Osteoblast (primary cell): ENCODE measurements at regions not wholly inside any gene's neighbourhood (a gene's known extent, or its start where the extent isn't known, plus 50 kb on each side); places are given as distances from the start of the nearest gene placed in this dataset.
A peak's percentile ranks its signal among the peaks of the same experiment; 100 is the strongest.
"Not testable (repeated sequence)": the region's sequence is repeated elsewhere in the genome, so short reads cannot be mapped to it uniquely, and the experiment has no call there.

Source experiments
- DNase-seq: peaks from one replicate; pipeline ENCODE4 v3.0.0; 2011; ENCODE audit warnings: low spot score, mixed read lengths; ENCODE audit not compliant: insufficient read length; ENCODE audit errors: missing footprints
- H2AFZ ChIP-seq: 2 replicates; pipeline ENCODE4 v1.6.0; 2011; ENCODE audit warnings: mild to moderate bottlenecking, low read length
- H3K27ac ChIP-seq: 2 replicates; pipeline ENCODE4 v1.5.1; 2011; ENCODE audit warnings: mild to moderate bottlenecking, low read depth, low read length, moderate library complexity
- H3K27me3 ChIP-seq: 2 replicates; pipeline ENCODE4 v1.6.0; 2012; ENCODE audit warnings: mild to moderate bottlenecking, control low read depth, inconsistent platforms, low read length, moderate library complexity; ENCODE audit not compliant: insufficient read depth
- H3K36me3 ChIP-seq: 2 replicates; pipeline ENCODE4 v1.5.1; 2011; ENCODE audit warnings: mild to moderate bottlenecking, low read length, control low read depth, moderate library complexity; ENCODE audit not compliant: insufficient read depth
- H3K4me1 ChIP-seq: 2 replicates; pipeline ENCODE4 v1.5.1; 2011; ENCODE audit warnings: mild to moderate bottlenecking, low read length, control low read depth, moderate library complexity; ENCODE audit not compliant: insufficient read depth
- H3K4me2 ChIP-seq: 2 replicates; pipeline ENCODE4 v1.6.0; 2011; ENCODE audit warnings: mild to moderate bottlenecking, low read length; ENCODE audit not compliant: insufficient read depth
- H3K4me3 ChIP-seq: fragments of 200-600 bp; sonication (generic); 3 replicates; pipeline ENCODE4 v1.5.1; 2012; ENCODE audit warnings: mild to moderate bottlenecking, low read length, inconsistent platforms; ENCODE audit not compliant: insufficient read depth
- H3K79me2 ChIP-seq: 2 replicates; pipeline ENCODE4 v1.6.0; 2012; ENCODE audit warnings: mild to moderate bottlenecking, low read length, control low read depth, inconsistent platforms; ENCODE audit not compliant: insufficient read depth
- H3K9me3 ChIP-seq: 2 replicates; pipeline ENCODE4 v1.5.1; 2011; ENCODE audit warnings: low read depth, low read length, control low read depth
- H4K20me1 ChIP-seq: 2 replicates; pipeline ENCODE4 v1.6.0; 2012; ENCODE audit warnings: mild to moderate bottlenecking, low read length, control low read depth; ENCODE audit not compliant: insufficient read depth
- TF ChIP-seq, protein P1 (sequence below): IDR thresholded peaks from 2 replicates; pipeline ENCODE4 v1.5.1; 2011; ENCODE audit warnings: mild to moderate bottlenecking, low read depth, low read length, moderate library complexity; ENCODE audit errors: extremely low read depth

DNA sequence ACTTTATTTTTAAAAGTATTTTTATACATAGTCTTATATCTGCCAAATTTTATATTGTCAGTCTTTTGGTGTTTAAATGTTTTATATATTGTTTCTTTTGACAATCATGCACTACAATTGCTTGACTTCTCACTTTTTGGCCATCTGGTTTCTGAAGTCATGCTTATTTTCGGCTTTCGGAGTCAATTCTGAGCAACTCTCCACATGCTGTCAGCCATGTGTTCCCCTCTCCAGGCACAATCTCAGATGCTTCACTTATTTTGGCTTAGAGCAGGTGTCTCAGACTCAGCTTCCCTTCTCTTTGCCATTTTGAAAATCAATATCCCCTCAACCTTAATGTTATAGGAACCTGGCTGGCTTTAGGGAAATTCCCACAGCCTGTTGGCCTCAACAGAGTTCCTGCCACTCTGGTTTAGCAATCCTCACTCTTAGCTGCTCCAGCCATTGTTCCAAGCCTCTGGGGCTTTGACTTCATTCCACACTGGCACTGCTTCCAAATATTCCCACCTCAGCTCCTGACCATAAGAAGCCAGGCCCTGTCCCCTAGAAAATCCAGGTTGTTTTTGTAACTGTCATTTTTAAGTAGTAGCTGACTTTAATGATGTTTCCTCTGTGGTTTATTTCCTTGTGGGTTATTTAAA lies 125.5 kb upstream of the FAR2 start:
- no peaks in the 10 kb centered on the region for H4K20me1 ChIP-seq
- no peak overlapping the region for H3K27ac ChIP-seq
- no peak overlapping the region for H3K4me3 ChIP-seq
- H3K79me2 ChIP-seq = no peaks in the 10 kb centered on the region
- no peak overlapping the region for H2AFZ ChIP-seq
- TF ChIP-seq, protein P1, sequence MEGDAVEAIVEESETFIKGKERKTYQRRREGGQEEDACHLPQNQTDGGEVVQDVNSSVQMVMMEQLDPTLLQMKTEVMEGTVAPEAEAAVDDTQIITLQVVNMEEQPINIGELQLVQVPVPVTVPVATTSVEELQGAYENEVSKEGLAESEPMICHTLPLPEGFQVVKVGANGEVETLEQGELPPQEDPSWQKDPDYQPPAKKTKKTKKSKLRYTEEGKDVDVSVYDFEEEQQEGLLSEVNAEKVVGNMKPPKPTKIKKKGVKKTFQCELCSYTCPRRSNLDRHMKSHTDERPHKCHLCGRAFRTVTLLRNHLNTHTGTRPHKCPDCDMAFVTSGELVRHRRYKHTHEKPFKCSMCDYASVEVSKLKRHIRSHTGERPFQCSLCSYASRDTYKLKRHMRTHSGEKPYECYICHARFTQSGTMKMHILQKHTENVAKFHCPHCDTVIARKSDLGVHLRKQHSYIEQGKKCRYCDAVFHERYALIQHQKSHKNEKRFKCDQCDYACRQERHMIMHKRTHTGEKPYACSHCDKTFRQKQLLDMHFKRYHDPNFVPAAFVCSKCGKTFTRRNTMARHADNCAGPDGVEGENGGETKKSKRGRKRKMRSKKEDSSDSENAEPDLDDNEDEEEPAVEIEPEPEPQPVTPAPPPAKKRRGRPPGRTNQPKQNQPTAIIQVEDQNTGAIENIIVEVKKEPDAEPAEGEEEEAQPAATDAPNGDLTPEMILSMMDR = no peak
- H3K27me3 ChIP-seq = no peaks in the 10 kb centered on the region
- H3K36me3 ChIP-seq = no peaks in the 10 kb centered on the region
- DNase-seq = no peak
- no peak overlapping the region for H3K4me2 ChIP-seq
- no peaks in the 10 kb centered on the region for H3K4me1 ChIP-seq
- H3K9me3 ChIP-seq = no peaks in the 10 kb centered on the region

- H3K27ac ChIP-seq = no peak overlapping the region
- no peak overlapping the region for H2AFZ ChIP-seq
- DNase-seq = no peak
- H3K4me3 ChIP-seq = no peak overlapping the region
- H3K4me1 ChIP-seq = no peaks in the 10 kb centered on the region
- no peaks in the 10 kb centered on the region for H4K20me1 ChIP-seq
- H3K9me3 ChIP-seq = no peaks in the 10 kb centered on the region
- no peaks in the 10 kb centered on the region for H3K27me3 ChIP-seq
- TF ChIP-seq, protein P1 = peak; percentile 13
- no peaks in the 10 kb centered on the region for H3K79me2 ChIP-seq
- H3K36me3 ChIP-seq = no peaks in the 10 kb centered on the region
- no peak overlapping the region for H3K4me2 ChIP-seq
Measured at GRCh38 chr12:29024117-29024516, 125.0 kb upstream of the FAR2 start.

DNA sequence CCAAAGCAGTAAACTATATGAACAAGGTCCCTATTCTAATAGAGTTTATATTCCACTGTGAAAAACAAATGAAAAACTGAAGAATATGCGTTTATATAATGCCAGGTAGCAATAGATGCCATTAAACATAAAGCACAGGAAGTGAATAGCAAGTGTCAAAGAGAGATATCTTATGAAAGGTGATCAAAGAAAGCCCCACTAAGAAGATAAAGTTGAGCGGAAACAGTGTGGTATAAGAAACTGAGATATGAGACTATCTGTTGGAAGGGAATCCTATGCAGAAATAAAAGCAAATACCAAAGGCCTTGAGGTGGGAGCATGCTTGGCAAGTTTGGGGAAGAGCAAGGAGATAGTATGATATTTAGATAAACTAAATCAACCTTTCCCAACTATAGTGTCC lies 123.1 kb upstream of the FAR2 start:
- Histone ChIP-seq H3K4me2 (no peak overlapping the region), H3K27ac (no peak overlapping the region), H3K4me3 (no peak overlapping the region), H2AFZ (no peak overlapping the region), H3K27me3 (no peaks in the 10 kb centered on the region), H3K36me3 (no peaks in the 10 kb centered on the region), H3K4me1 (no peaks in the 10 kb centered on the region), H3K79me2 (no peaks in the 10 kb centered on the region), H3K9me3 (no peaks in the 10 kb centered on the region), H4K20me1 (no peaks in the 10 kb centered on the region)
- DNase-seq = no peak
- TF ChIP-seq, protein P1 = no peak

DNA sequence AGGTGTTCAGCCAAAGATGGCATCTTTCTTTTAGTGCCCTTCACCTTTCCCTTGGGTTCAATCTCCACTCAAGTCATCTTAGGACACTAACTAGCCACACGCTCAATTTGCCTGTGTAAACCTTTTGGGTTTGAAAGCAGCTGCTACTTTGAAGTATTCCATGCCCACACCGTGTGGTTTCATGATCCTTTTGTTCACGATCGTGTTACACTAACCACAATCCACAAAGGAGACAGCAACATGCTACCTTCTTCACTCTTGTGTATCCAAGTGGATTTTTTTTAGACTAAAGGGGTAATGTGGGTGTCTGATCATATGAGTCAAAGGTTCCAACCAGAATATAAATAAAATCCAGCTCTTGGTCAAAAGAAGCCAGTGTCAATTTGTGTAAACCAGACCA lies 122.7 kb upstream of the FAR2 start:
- H3K4me2 ChIP-seq = no peak overlapping the region
- no peaks in the 10 kb centered on the region for H3K79me2 ChIP-seq
- H4K20me1 ChIP-seq = no peaks in the 10 kb centered on the region
- H2AFZ ChIP-seq = no peak overlapping the region
- TF ChIP-seq, protein P1 = no peak
- H3K27me3 ChIP-seq = no peaks in the 10 kb centered on the region
- no peak overlapping the region for H3K27ac ChIP-seq
- no peak for DNase-seq
- H3K4me3 ChIP-seq = no peak overlapping the region
- H3K36me3 ChIP-seq = no peaks in the 10 kb centered on the region
- H3K4me1 ChIP-seq = no peaks in the 10 kb centered on the region
- no peaks in the 10 kb centered on the region for H3K9me3 ChIP-seq

DNA sequence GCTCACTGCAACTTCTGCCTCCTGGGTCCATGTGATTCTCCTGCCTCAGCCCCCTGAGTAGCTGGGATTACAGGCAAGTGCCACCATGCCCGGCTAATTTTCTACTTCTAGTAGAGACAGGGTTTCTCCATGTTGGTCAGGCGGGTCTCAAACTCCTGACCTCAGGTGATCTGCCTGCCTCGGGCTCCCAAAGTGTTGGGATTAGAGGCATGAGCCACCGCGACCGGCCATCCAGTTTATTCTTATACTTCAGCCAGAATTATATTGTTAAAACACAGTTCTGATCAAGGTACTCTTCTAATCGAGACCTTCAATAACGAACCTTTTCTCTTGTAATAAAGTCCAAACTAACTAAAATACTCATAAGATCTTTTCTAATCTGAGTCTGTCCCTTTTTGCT lies 119.6 kb upstream of the FAR2 start:
- not testable (repeated sequence) for H3K4me1 ChIP-seq, H3K27me3 ChIP-seq, H3K4me2 ChIP-seq, DNase-seq, H3K36me3 ChIP-seq, H4K20me1 ChIP-seq, H3K27ac ChIP-seq, H3K4me3 ChIP-seq, H3K79me2 ChIP-seq, H2AFZ ChIP-seq, H3K9me3 ChIP-seq
